HepG2 (cell line): ENCODE measurements at regions not wholly inside any gene's neighbourhood (a gene's known extent, or its start where the extent isn't known, plus 50 kb on each side); places are given as distances from the start of the nearest gene placed in this dataset.
"Not testable (repeated sequence)": the region's sequence is repeated elsewhere in the genome, so short reads cannot be mapped to it uniquely, and the experiment has no call there.

ENCODE experiments used
- ATAC-seq: fragments of 200-7000 bp; cut with Tn5 transposase; 3 replicates; pipeline ENCODE4 v1.9.1; 2020; ENCODE audit warnings: mild to moderate bottlenecking, moderate library complexity
- BruUV-seq: library from RNA; stranded (reverse); fragments of 400-500 nt; replicated peaks from 2 replicates; lab custom pipeline; 2021; lab: Mats Ljungman, UMichigan
- CTCF ChIA-PET: fragments of 300-600 bp; formaldehyde crosslinking; extraction: SDS; loops from one replicate; lab custom pipeline; 2021; ENCODE audit warnings: low total read pairs, inconsistent platforms, low intra/inter-chr PET ratio; lab: Yijun Ruan, JAX
- POLR2A ChIA-PET: fragments of 350-600 bp; sonication (Branson Sonifier 250); formaldehyde crosslinking; loops from one replicate; lab custom pipeline; 2020; ENCODE audit warnings: antibody characterized with exemption, inconsistent platforms; lab: Yijun Ruan, JAX
- DNase-seq: peaks from one replicate; pipeline ENCODE4 v3.0.0-alpha.2; 2015; ENCODE audit warnings: low spot score
- FAIRE-seq: peaks from 3 replicates; lab custom pipeline; 2011; peaks lifted over from hg19 to GRCh38; lab: Jason Lieb, UNC
- H2AFZ ChIP-seq: one replicate; pipeline ENCODE4 v1.6.1; 2011; ENCODE audit warnings: low read length, inconsistent platforms
- H3K27ac ChIP-seq: fragments of 300-600 bp; 3 replicates; pipeline ENCODE4 v1.8.0; 2011; ENCODE audit warnings: mixed run types, mild to moderate bottlenecking, mixed read lengths, low read length, inconsistent platforms; ENCODE audit not compliant: insufficient read depth; ENCODE audit errors: extremely low read length
- H3K27me3 ChIP-seq, 2 experiments: fragments of 200-600 bp in 1 of 2; 2 replicates in 1 of 2; 3 replicates in 1 of 2; pipeline versions ENCODE4 v1.6.0 to v1.8.0; 2011; ENCODE audit warnings: low read length in 2 of 2, mild to moderate bottlenecking in 2 of 2, moderate library complexity in 2 of 2, inconsistent platforms in 1 of 2; ENCODE audit not compliant: insufficient read depth in 2 of 2, control insufficient read depth in 1 of 2
- H3K36me3 ChIP-seq, 2 experiments: fragments of 200-600 bp in 1 of 2; replicated peaks in 1 of 2; 2 replicates in 1 of 2; 3 replicates in 1 of 2; pipeline versions ENCODE4 v1.5.1 to v1.8.0; 2011; ENCODE audit warnings: low read length in 2 of 2, inconsistent platforms in 1 of 2; ENCODE audit not compliant: insufficient read depth in 2 of 2, control insufficient read depth in 1 of 2
- H3K4me1 ChIP-seq: 2 replicates; pipeline ENCODE4 v1.5.1; 2012; ENCODE audit warnings: low read length, inconsistent platforms; ENCODE audit not compliant: insufficient read depth
- H3K4me2 ChIP-seq: 2 replicates; pipeline ENCODE4 v1.6.0; 2011; ENCODE audit warnings: low read depth, low read length, inconsistent platforms
- H3K4me3 ChIP-seq, 3 experiments: fragments of 200-600 bp in 1 of 3; sonication (generic), shearing (Covaris generic) in 1 of 3; replicated peaks in 1 of 3; 2 replicates each; pipeline ENCODE4 v1.5.1; 2011 to 2016; ENCODE audit warnings: low read length in 3 of 3, inconsistent platforms in 2 of 3, low read depth in 2 of 3, mild to moderate bottlenecking in 2 of 3, control low read depth in 1 of 3, mixed read lengths in 1 of 3; ENCODE audit not compliant: insufficient read depth in 1 of 3
- H3K79me2 ChIP-seq: one replicate; pipeline ENCODE4 v1.6.1; 2011; ENCODE audit warnings: low read length, inconsistent platforms; ENCODE audit not compliant: insufficient read depth
- H3K9ac ChIP-seq: 2 replicates; pipeline ENCODE4 v1.6.0; 2011; ENCODE audit warnings: mild to moderate bottlenecking, low read depth, low read length, inconsistent platforms; ENCODE audit not compliant: insufficient read depth
- H3K9me3 ChIP-seq: 2 replicates; pipeline ENCODE4 v1.5.1; 2012; ENCODE audit warnings: mild to moderate bottlenecking, low read length
- H4K20me1 ChIP-seq: 2 replicates; pipeline ENCODE4 v1.6.0; 2011; ENCODE audit warnings: inconsistent platforms, mild to moderate bottlenecking, low read length, moderate library complexity; ENCODE audit not compliant: insufficient read depth
- CEBPB ChIP-seq: IDR thresholded peaks from 2 replicates; pipeline ENCODE4 v1.6.1; 2011; ENCODE audit warnings: low read depth, low read length, improper control_type of control experiment, borderline replicate concordance
- CEBPG ChIP-seq: IDR thresholded peaks from 2 replicates; pipeline ENCODE4 v1.6.1; 2016
- SMC3 ChIP-seq: IDR thresholded peaks from 2 replicates; pipeline ENCODE4 v1.6.1; 2011; ENCODE audit warnings: low read length, improper control_type of control experiment
- TBX3 ChIP-seq: fragments of 450-650 bp; IDR thresholded peaks from 2 replicates; pipeline ENCODE4 v1.6.1; 2017; ENCODE audit warnings: antibody characterized with exemption, mild to moderate bottlenecking, inconsistent platforms, borderline replicate concordance
- ZNF780A ChIP-seq: sonication (generic); formaldehyde crosslinking; IDR thresholded peaks from 2 replicates; pipeline ENCODE4 v1.8.0; 2022; ENCODE audit warnings: mild to moderate bottlenecking, missing genetic modification reagents, moderate library complexity
- WGBS: methylation state at CpG from one replicate; pipeline ENCODE4 v1.1.6; 2017; ENCODE audit warnings: low lambda C conversion rate; 5-methylcytosine and 5-hydroxymethylcytosine counted together
- in situ Hi-C: cut with HindIII; loops from 2 replicates; pipeline ENCODE4 v1.10.0; 2017; ENCODE audit warnings: low pct_unique_long_range_greater_than_20kb; ENCODE audit not compliant: extremely low pct_ligation_motif_present
- intact Hi-C: fragments of 100-400 bp; cut with micrococcal nuclease; formaldehyde crosslinking; loops from one replicate; pipeline ENCODE4 v1.10.0; 2022; ENCODE audit not compliant: unreplicated experiment
- TF ChIP-seq, protein P1 (sequence below): sonication (generic); formaldehyde crosslinking; IDR thresholded peaks from 2 replicates; pipeline ENCODE4 v1.4.0; 2020; ENCODE audit warnings: missing genetic modification reagents, borderline replicate concordance

GRCh38 chr18:1438458-1438910 is 533.8 kb downstream of the ADCYAP1 start:
- no peak for FAIRE-seq
- in situ Hi-C loops = no loop called here
- ATAC-seq = no peak
- Histone ChIP-seq H3K9me3 (no peaks in the 10 kb centered on the region), H3K27ac (no peak overlapping the region), H3K36me3 (no peaks in the 10 kb centered on the region), H3K9ac (no peak overlapping the region), H3K4me2 (no peak overlapping the region), H3K4me1 (no peaks in the 10 kb centered on the region), H3K27me3 (no peaks in the 10 kb centered on the region; a peak in 1 of 5 replicates), H2AFZ (no peak overlapping the region), H3K4me3 (no peak overlapping the region), H4K20me1 (no peaks in the 10 kb centered on the region), H3K79me2 (no peaks in the 10 kb centered on the region)
- 19% methylated on average over 8 of the region's 8 CpGs for WGBS
- DNase-seq = no peak
- POLR2A ChIA-PET = no interaction called here
- BruUV-seq = no TSS peak
- TF ChIP-seq CEBPB (peak; percentile 28; the same call in 1 of the 2 replicates), ZNF780A (CRISPR knock-in tag) (no peak)
- intact Hi-C loops = no loop called here
- CTCF ChIA-PET = no interaction called here

- no peak overlapping the region for H3K4me2 ChIP-seq
- FAIRE-seq (no peak), ATAC-seq (no peak), DNase-seq (no peak)
- no peaks in the 10 kb centered on the region for H4K20me1 ChIP-seq
- H3K4me3 ChIP-seq = no peak overlapping the region
- no peaks in the 10 kb centered on the region; a peak in 1 of 5 replicates for H3K27me3 ChIP-seq
- H3K9me3 ChIP-seq = no peaks in the 10 kb centered on the region
- ChIA-PET POLR2A (no interaction called here), CTCF (no interaction called here)
- no peaks in the 10 kb centered on the region for H3K79me2 ChIP-seq
- H3K4me1 ChIP-seq = no peaks in the 10 kb centered on the region
- no peak overlapping the region for H2AFZ ChIP-seq
- H3K9ac ChIP-seq = no peak overlapping the region
- TF ChIP-seq TBX3 (no peak), SMC3 (no peak), CEBPG (CRISPR knock-in tag) (no peak)
- TF ChIP-seq, protein P1, sequence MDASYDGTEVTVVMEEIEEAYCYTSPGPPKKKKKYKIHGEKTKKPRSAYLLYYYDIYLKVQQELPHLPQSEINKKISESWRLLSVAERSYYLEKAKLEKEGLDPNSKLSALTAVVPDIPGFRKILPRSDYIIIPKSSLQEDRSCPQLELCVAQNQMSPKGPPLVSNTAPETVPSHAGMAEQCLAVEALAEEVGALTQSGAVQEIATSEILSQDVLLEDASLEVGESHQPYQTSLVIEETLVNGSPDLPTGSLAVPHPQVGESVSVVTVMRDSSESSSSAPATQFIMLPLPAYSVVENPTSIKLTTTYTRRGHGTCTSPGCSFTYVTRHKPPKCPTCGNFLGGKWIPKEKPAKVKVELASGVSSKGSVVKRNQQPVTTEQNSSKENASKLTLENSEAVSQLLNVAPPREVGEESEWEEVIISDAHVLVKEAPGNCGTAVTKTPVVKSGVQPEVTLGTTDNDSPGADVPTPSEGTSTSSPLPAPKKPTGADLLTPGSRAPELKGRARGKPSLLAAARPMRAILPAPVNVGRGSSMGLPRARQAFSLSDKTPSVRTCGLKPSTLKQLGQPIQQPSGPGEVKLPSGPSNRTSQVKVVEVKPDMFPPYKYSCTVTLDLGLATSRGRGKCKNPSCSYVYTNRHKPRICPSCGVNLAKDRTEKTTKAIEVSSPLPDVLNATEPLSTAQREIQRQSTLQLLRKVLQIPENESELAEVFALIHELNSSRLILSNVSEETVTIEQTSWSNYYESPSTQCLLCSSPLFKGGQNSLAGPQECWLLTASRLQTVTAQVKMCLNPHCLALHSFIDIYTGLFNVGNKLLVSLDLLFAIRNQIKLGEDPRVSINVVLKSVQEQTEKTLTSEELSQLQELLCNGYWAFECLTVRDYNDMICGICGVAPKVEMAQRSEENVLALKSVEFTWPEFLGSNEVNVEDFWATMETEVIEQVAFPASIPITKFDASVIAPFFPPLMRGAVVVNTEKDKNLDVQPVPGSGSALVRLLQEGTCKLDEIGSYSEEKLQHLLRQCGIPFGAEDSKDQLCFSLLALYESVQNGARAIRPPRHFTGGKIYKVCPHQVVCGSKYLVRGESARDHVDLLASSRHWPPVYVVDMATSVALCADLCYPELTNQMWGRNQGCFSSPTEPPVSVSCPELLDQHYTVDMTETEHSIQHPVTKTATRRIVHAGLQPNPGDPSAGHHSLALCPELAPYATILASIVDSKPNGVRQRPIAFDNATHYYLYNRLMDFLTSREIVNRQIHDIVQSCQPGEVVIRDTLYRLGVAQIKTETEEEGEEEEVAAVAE (CRISPR knock-in tag) = no peak
- WGBS = 36% methylated on average over 3 of the region's 3 CpGs
- H3K27ac ChIP-seq = no peak overlapping the region
- no TSS peak for BruUV-seq
- intact Hi-C loops (no loop called here), in situ Hi-C loops (no loop called here)
- no peaks in the 10 kb centered on the region for H3K36me3 ChIP-seq
These were observed 534.3 kb downstream of the ADCYAP1 start for GRCh38 chr18:1438967-1439366.

DNA sequence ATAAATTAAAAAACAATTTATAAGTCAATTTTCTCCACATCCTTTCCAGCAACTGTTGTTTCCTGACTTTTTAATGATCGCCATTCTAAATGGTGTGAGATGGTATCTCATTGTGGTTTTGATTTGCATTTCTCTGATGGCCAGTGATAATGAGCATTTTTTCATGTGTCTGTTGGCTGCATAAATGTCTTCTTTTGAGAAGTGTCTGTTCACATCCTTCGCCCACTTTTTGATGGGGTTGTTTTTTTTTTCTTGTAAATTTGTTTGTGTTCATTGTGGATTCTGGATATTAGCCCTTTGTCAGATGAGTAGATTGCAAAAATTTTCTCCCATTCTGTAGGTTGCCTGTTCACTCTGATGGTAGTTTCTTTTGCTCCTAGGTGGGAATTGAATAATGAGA is 539.4 kb downstream of the ADCYAP1 start:
- CTCF ChIA-PET, H3K9ac ChIP-seq, H3K27ac ChIP-seq, H3K4me3 ChIP-seq, BruUV-seq, DNase-seq, H3K9me3 ChIP-seq, H3K4me1 ChIP-seq, H2AFZ ChIP-seq, intact Hi-C loops, in situ Hi-C loops, ATAC-seq, H4K20me1 ChIP-seq, H3K36me3 ChIP-seq, POLR2A ChIA-PET, H3K27me3 ChIP-seq, FAIRE-seq, H3K79me2 ChIP-seq, H3K4me2 ChIP-seq: not testable (repeated sequence)
- 3% methylated on average over 2 of the region's 2 CpGs for WGBS
